Prostate gland (tissue), 2 donors: ENCODE measurements at regions not wholly inside any gene's neighbourhood (a gene's known extent, or its start where the extent isn't known, plus 50 kb on each side); places are given as distances from the start of the nearest gene placed in this dataset.

Source experiments
- CTCF ChIP-seq, 4 experiments: fragments of 200-600 bp in 2 of 4; fragments of 450-650 bp in 2 of 4; sonication (generic) in 2 of 4; IDR thresholded peaks; 1 replicate in 3 of 4; 2 replicates in 1 of 4; pipeline ENCODE4 v1.5.1; 2016 to 2019; ENCODE audit warnings: antibody characterized with exemption in 4 of 4, mild to moderate bottlenecking in 2 of 4, moderate library complexity in 2 of 4
- POLR2A ChIP-seq: fragments of 450-650 bp; IDR thresholded peaks from one replicate; pipeline ENCODE4 v1.6.1; 2016; ENCODE audit warnings: antibody characterized with exemption, mild to moderate bottlenecking
- POLR2AphosphoS5 ChIP-seq: sonication (generic); formaldehyde crosslinking; IDR thresholded peaks from one replicate; pipeline ENCODE4 v1.6.1; 2017; ENCODE audit warnings: antibody characterized with exemption

GRCh38 chr5:139744471-139745131 lies 51.0 kb upstream of the PSD2 start:
- no peak for TF ChIP-seq CTCF (IDR thresholded peaks at IDR 0.05)
- TF ChIP-seq POLR2AphosphoS5: no peak
- no peak for TF ChIP-seq POLR2A
